IMR-90 (cell line): ENCODE measurements at regions not wholly inside any gene's neighbourhood (a gene's known extent, or its start where the extent isn't known, plus 50 kb on each side); places are given as distances from the start of the nearest gene placed in this dataset.

Source experiments
- ATAC-seq: fragments of 200-7000 bp; cut with Tn5 transposase; 2 replicates; pipeline ENCODE4 v1.9.1; 2020; ENCODE audit warnings: low read depth, mild to moderate bottlenecking, moderate library complexity
- BruUV-seq: library from RNA; stranded (reverse); fragments of 400-500 nt; replicated peaks from 2 replicates; lab custom pipeline; 2021; lab: Mats Ljungman, UMichigan
- CTCF ChIA-PET: fragments of 300-600 bp; formaldehyde crosslinking; extraction: SDS; loops from one replicate; lab custom pipeline; 2021; ENCODE audit warnings: antibody characterized with exemption; lab: Yijun Ruan, JAX
- POLR2A ChIA-PET: fragments of 300-600 bp; sonication (Branson Sonifier 250); formaldehyde crosslinking; loops from one replicate; lab custom pipeline; 2022; ENCODE audit warnings: antibody characterized with exemption; ENCODE audit not compliant: unreplicated experiment; lab: Charles Lee
- DNase-seq: peaks from one replicate; pipeline ENCODE4 v3.0.0; 2013
- H2AFZ ChIP-seq: replicated peaks from 2 replicates; pipeline ENCODE3; 2013; ENCODE audit warnings: low read length, mild to moderate bottlenecking; ENCODE audit not compliant: poor library complexity
- H2AK5ac ChIP-seq: 2 replicates; pipeline ENCODE4 v1.6.1; 2013; ENCODE audit warnings: low read depth, low read length, inconsistent platforms
- H2AK9ac ChIP-seq: replicated peaks from 2 replicates; pipeline ENCODE3; 2013; ENCODE audit warnings: mild to moderate bottlenecking, low read depth, low read length, moderate library complexity; ENCODE audit not compliant: poor library complexity
- H2BK120ac ChIP-seq: 2 replicates; pipeline ENCODE4 v1.6.1; 2013; ENCODE audit warnings: low read depth, low read length, inconsistent platforms
- H2BK15ac ChIP-seq: 3 replicates; pipeline ENCODE4 v1.6.1; 2013; ENCODE audit warnings: low read depth, low read length, inconsistent platforms
- H2BK20ac ChIP-seq: 2 replicates; pipeline ENCODE4 v1.6.1; 2013; ENCODE audit warnings: low read depth, mild to moderate bottlenecking, inconsistent platforms, low read length, moderate library complexity
- H2BK5ac ChIP-seq: 2 replicates; pipeline ENCODE4 v1.6.1; 2013; ENCODE audit warnings: mild to moderate bottlenecking, low read depth, low read length, inconsistent platforms; ENCODE audit not compliant: poor library complexity, severe bottlenecking
- H3K14ac ChIP-seq: replicated peaks from 2 replicates; pipeline ENCODE4 v1.6.1; 2013; ENCODE audit warnings: low read depth, low read length, inconsistent platforms
- H3K18ac ChIP-seq: 2 replicates; pipeline ENCODE4 v1.6.1; 2013; ENCODE audit warnings: low read depth, low read length, control low read depth
- H3K23ac ChIP-seq: 2 replicates; pipeline ENCODE4 v1.6.1; 2013; ENCODE audit warnings: low read depth, low read length, inconsistent platforms
- H3K27ac ChIP-seq: 2 replicates; pipeline ENCODE4 v1.5.1; 2013; ENCODE audit warnings: mild to moderate bottlenecking, control low read depth, low read length; ENCODE audit not compliant: insufficient read depth
- H3K27me3 ChIP-seq: 2 replicates; pipeline ENCODE4 v1.6.1; 2013; ENCODE audit warnings: low read length; ENCODE audit not compliant: control insufficient read depth, insufficient read depth
- H3K36me3 ChIP-seq: 2 replicates; pipeline ENCODE4 v1.6.1; 2013; ENCODE audit warnings: low read length, mixed read lengths; ENCODE audit not compliant: control insufficient read depth, insufficient read depth
- H3K4ac ChIP-seq: 2 replicates; pipeline ENCODE4 v1.6.1; 2013; ENCODE audit warnings: low read depth, low read length, inconsistent platforms
- H3K4me1 ChIP-seq: 2 replicates; pipeline ENCODE4 v1.6.1; 2013; ENCODE audit warnings: low read length, mixed read lengths; ENCODE audit not compliant: control insufficient read depth, insufficient read depth
- H3K4me2 ChIP-seq: 2 replicates; pipeline ENCODE4 v1.6.1; 2013; ENCODE audit warnings: low read depth, mild to moderate bottlenecking, control low read depth, low read length, moderate library complexity
- H3K4me3 ChIP-seq: 2 replicates; pipeline ENCODE4 v1.5.1; 2013; ENCODE audit warnings: low read depth, mild to moderate bottlenecking, control low read depth, low read length, moderate library complexity; ENCODE audit not compliant: insufficient read depth
- H3K56ac ChIP-seq: 2 replicates; pipeline ENCODE4 v1.6.1; 2013; ENCODE audit warnings: low read length, inconsistent platforms; ENCODE audit not compliant: insufficient read depth; ENCODE audit errors: extremely low read depth
- H3K79me1 ChIP-seq, 2 experiments: 2 replicates each; pipeline ENCODE4 v1.6.1; 2013; ENCODE audit warnings: low read length in 2 of 2, inconsistent platforms in 1 of 2, low read depth in 1 of 2
- H3K9ac ChIP-seq: 2 replicates; pipeline ENCODE4 v1.6.1; 2013; ENCODE audit warnings: low read depth, low read length, control low read depth
- H3K9me1 ChIP-seq: 2 replicates; pipeline ENCODE4 v1.6.1; 2013; ENCODE audit warnings: low read length, inconsistent platforms; ENCODE audit not compliant: insufficient read depth
- H3K9me3 ChIP-seq: 2 replicates; pipeline ENCODE4 v1.6.1; 2013; ENCODE audit warnings: low read length; ENCODE audit not compliant: control insufficient read depth, insufficient read depth
- H4K20me1 ChIP-seq: 2 replicates; pipeline ENCODE4 v1.6.1; 2013; ENCODE audit warnings: low read length, inconsistent platforms; ENCODE audit not compliant: insufficient read depth
- H4K5ac ChIP-seq: 2 replicates; pipeline ENCODE4 v1.6.1; 2013; ENCODE audit warnings: mild to moderate bottlenecking, low read depth, low read length, control low read depth
- H4K8ac ChIP-seq, 2 experiments: 2 replicates each; pipeline ENCODE4 v1.6.1; 2013; ENCODE audit warnings: low read depth in 2 of 2, low read length in 2 of 2, control low read depth in 1 of 2, inconsistent platforms in 1 of 2
- H4K91ac ChIP-seq: 2 replicates; pipeline ENCODE4 v1.6.1; 2013; ENCODE audit warnings: low read depth, low read length, inconsistent platforms; ENCODE audit not compliant: insufficient read depth
- BHLHE40 ChIP-seq: fragments of 150-350 bp; IDR thresholded peaks from 2 replicates; pipeline ENCODE4 v1.6.1; 2016; ENCODE audit warnings: mild to moderate bottlenecking, low read depth, low read length
- ELK1 ChIP-seq: fragments of 150-350 bp; IDR thresholded peaks from 2 replicates; pipeline ENCODE4 v1.6.1; 2016; ENCODE audit warnings: low read depth, mild to moderate bottlenecking, low read length, moderate library complexity, borderline replicate concordance
- MAZ ChIP-seq: IDR thresholded peaks from 2 replicates; pipeline ENCODE4 v1.6.1; 2012; ENCODE audit warnings: low read depth, mild to moderate bottlenecking, low read length, improper control_type of control experiment, moderate library complexity, borderline replicate concordance
- WGBS, 2 experiments: methylation state at CpG; one replicate each; pipeline versions ENCODE4 v1.1.5 to v1.1.7; 2013; ENCODE audit warnings: missing lambda C conversion rate in 2 of 2; ENCODE audit not compliant: insufficient read length in 1 of 2; ENCODE audit errors: extremely low coverage in 2 of 2; 5-methylcytosine and 5-hydroxymethylcytosine counted together
- dilution Hi-C: fragments of 300-500 bp; cut with HindIII; formaldehyde crosslinking; loops from one replicate; pipeline ENCODE4 v1.14.3; 2018; ENCODE audit warnings: low sequenced_read_pairs; ENCODE audit not compliant: unreplicated experiment
- in situ Hi-C: fragments of 300-500 bp; cut with MboI; formaldehyde crosslinking; loops from 3 replicates; pipeline ENCODE4 v1.14.3; 2019; ENCODE audit warnings: low sequenced_read_pairs, inconsistent platforms, mixed read lengths
- intact Hi-C: fragments of 100-400 bp; cut with micrococcal nuclease; formaldehyde crosslinking; loops from 2 replicates; pipeline ENCODE4 v1.10.0; 2022

GRCh38 chr12:89861086-89861485, 152.4 kb upstream of the ATP2B1 start:
- Histone ChIP-seq H2BK15ac (no peak overlapping the region), H3K27me3 (no peaks in the 10 kb centered on the region), H3K4me1 (peaks cover 5% of the 10 kb centered on the region; the same call in 1 of the 2 replicates), H4K8ac (no peak overlapping the region), H3K4ac (no peak overlapping the region), H2AK5ac (no peak overlapping the region), H4K20me1 (no peaks in the 10 kb centered on the region), H2BK120ac (no peak overlapping the region), H4K91ac (no peak overlapping the region), H2AFZ (no peak overlapping the region), H4K5ac (no peak overlapping the region), H3K18ac (no peak overlapping the region), H3K9ac (no peak overlapping the region), H2AK9ac (no peak overlapping the region), H3K23ac (no peak overlapping the region), H3K14ac (no peak overlapping the region), H3K4me3 (no peak overlapping the region), H3K56ac (no peak overlapping the region), H3K9me1 (no peaks in the 10 kb centered on the region), H3K79me1 (no peaks in the 10 kb centered on the region), H3K9me3 (no peaks in the 10 kb centered on the region), H3K36me3 (no peaks in the 10 kb centered on the region), H3K4me2 (no peak overlapping the region), H2BK5ac (no peak overlapping the region), H3K27ac (no peak overlapping the region), H2BK20ac (no peak overlapping the region)
- ATAC-seq, result no peak
- CTCF ChIA-PET, result interaction anchor here (0.6 kb wide), 1 partner anchor 390 kb away, joined by 4 read pairs; no protein-coding TSS in a partner anchor
- POLR2A ChIA-PET, result no interaction called here
- in situ Hi-C loops, result no loop called here
- intact Hi-C loops, result no loop called here
- WGBS, 2 experiments, result no CpG with 5 or more reads among the region's 3 CpGs
- peak; percentile 26 for DNase-seq
- BruUV-seq, result no TSS peak
- dilution Hi-C loops, result no loop called here
- peak; percentile 66 for TF ChIP-seq BHLHE40
- TF ChIP-seq ELK1, result no peak
- no peak for TF ChIP-seq MAZ
